Skeletal muscle tissue (tissue), 3 donors: ENCODE measurements at regions not wholly inside any gene's neighbourhood (a gene's known extent, or its start where the extent isn't known, plus 50 kb on each side); places are given as distances from the start of the nearest gene placed in this dataset.

Source experiments
- H3K27ac ChIP-seq: one replicate; pipeline ENCODE4 v1.7.0; 2013; ENCODE audit warnings: mild to moderate bottlenecking, low read depth, low read length, inconsistent platforms
- H3K27me3 ChIP-seq, 3 donors: one replicate each; pipeline ENCODE4 v1.7.0; 2013; ENCODE audit warnings: low read length in 3 of 3; ENCODE audit not compliant: control insufficient read depth in 3 of 3, insufficient read depth in 3 of 3
- H3K36me3 ChIP-seq, 3 donors: one replicate each; pipeline ENCODE4 v1.7.0; 2013; ENCODE audit warnings: low read length in 3 of 3; ENCODE audit not compliant: control insufficient read depth in 3 of 3, insufficient read depth in 3 of 3
- H3K4me1 ChIP-seq, 3 donors: one replicate each; pipeline ENCODE4 v1.7.0; 2013; ENCODE audit warnings: low read length in 3 of 3, mild to moderate bottlenecking in 3 of 3; ENCODE audit not compliant: control insufficient read depth in 3 of 3, insufficient read depth in 3 of 3
- H3K4me3 ChIP-seq, 3 donors: one replicate each; pipeline ENCODE4 v1.7.0; 2013; ENCODE audit warnings: low read length in 3 of 3
- H3K9ac ChIP-seq, 3 donors: one replicate each; pipeline ENCODE4 v1.7.0; 2013; ENCODE audit warnings: low read length in 3 of 3, mild to moderate bottlenecking in 3 of 3, moderate library complexity in 2 of 3, low read depth in 1 of 3
- H3K9me3 ChIP-seq, 3 donors: one replicate each; pipeline ENCODE4 v1.7.0; 2013; ENCODE audit warnings: low read length in 3 of 3; ENCODE audit not compliant: control insufficient read depth in 3 of 3
- donor health status: Osteomylitis.

DNA sequence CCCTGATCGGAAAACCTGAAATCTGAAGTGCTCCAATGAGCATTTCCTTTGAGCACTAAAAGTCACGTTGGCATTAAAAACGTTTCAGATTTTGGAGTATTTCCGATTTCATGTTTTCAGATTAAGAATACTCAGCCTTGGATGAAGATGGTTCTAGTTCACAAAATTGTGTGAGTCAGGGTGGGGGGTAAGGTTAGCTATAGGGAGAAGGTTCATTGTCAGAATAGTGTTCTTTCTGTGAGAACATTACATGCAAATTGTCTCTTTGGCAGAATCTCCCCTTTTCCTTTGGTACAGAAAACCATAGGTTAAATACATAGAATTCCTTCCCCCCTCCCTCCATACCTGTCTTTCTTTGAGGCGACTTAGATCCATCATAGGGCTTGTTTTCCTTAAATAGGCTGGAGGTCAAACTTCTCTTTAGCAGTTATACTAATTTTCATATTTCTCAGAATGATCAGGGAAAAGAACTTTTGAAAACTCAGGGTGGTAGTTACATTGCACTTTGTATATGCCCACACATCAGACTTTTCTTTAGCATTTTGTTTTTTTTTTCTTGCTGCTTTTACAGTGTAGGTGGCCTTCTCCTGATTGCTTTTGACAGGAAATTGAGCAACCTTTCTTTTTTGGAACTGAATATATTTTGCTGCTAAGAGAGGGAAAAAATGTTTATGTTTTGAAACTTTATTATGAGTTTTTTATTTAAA lies 503.5 kb downstream of the PCNX1 start:
- no peak overlapping the region for H3K27ac ChIP-seq
- no peak overlapping the region for H3K4me3 ChIP-seq
- H3K9ac ChIP-seq, result no peak overlapping the region
- no peaks in the 10 kb centered on the region for H3K36me3 ChIP-seq
- H3K4me1 ChIP-seq, result no peaks in the 10 kb centered on the region
- no peaks in the 10 kb centered on the region for H3K27me3 ChIP-seq
- H3K9me3 ChIP-seq, result no peaks in the 10 kb centered on the region

DNA sequence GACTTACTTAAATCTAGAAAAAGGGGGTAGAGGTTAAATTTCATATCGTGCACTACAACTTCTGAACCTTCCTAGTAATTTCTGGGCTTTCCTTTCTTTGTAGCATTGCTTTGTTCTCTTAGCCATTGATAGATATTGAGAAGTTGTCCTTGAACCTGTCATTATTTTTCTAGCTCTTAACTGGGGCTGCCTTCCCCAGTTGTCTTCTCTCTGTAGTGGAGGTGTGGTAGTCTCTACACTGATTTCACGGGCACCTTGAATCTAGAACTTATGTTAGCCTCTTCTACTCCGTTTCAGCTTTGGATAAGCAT lies 504.0 kb downstream of the PCNX1 start:
- H3K4me1 ChIP-seq, result no peaks in the 10 kb centered on the region
- no peaks in the 10 kb centered on the region for H3K27me3 ChIP-seq
- no peak overlapping the region for H3K9ac ChIP-seq
- no peaks in the 10 kb centered on the region for H3K36me3 ChIP-seq
- H3K27ac ChIP-seq, result no peak overlapping the region
- H3K4me3 ChIP-seq, result no peak overlapping the region
- no peaks in the 10 kb centered on the region for H3K9me3 ChIP-seq

DNA sequence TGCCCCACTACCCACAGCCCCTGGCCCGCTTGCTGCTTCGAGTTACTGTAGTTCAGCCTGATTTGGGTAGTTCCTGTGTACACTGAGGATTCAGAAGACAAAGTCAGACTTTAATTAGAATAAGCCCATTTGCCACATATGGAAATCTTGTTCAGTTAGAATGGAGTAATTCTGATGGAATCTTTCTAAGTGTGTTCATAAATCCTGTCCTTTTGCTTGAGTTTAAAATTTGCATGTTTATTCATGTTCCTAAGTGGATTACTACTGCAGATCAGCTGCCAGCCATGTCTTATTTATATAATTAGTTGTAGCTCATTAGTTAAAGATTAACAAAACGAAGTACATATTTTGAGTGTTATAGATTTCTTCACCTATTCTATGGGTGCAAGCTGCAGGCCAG lies 504.5 kb downstream of the PCNX1 start:
- Histone ChIP-seq H3K9ac (no peak overlapping the region), H3K27ac (no peak overlapping the region), H3K4me1 (no peaks in the 10 kb centered on the region), H3K36me3 (no peaks in the 10 kb centered on the region), H3K27me3 (no peaks in the 10 kb centered on the region), H3K4me3 (no peak overlapping the region), H3K9me3 (no peaks in the 10 kb centered on the region)

GRCh38 chr14:71414631-71415403 lies 507.6 kb downstream of the PCNX1 start:
- Histone ChIP-seq H3K27me3 (no peaks in the 10 kb centered on the region), H3K9me3 (no peaks in the 10 kb centered on the region), H3K27ac (no peak overlapping the region), H3K36me3 (no peaks in the 10 kb centered on the region), H3K4me3 (no peak overlapping the region), H3K4me1 (no peaks in the 10 kb centered on the region), H3K9ac (no peak overlapping the region)

DNA sequence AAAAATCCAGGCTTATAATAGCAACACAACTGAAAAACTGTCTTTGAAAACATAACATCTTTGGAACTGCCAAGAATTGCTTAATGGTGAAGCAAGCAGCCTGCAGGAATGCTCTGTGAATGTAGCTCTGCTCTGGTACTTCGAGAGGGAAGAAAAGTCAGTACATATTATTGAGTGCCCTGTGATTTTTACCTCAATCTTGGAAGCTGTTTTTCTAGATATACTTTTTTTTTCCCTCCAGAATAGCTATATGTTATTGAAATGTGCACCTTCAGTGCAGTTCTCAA lies 508.1 kb downstream of the PCNX1 start:
- no peak overlapping the region for H3K9ac ChIP-seq
- H3K36me3 ChIP-seq, result no peaks in the 10 kb centered on the region
- no peaks in the 10 kb centered on the region for H3K4me1 ChIP-seq
- H3K27me3 ChIP-seq, result no peaks in the 10 kb centered on the region
- H3K27ac ChIP-seq, result no peak overlapping the region
- no peaks in the 10 kb centered on the region for H3K9me3 ChIP-seq
- no peak overlapping the region for H3K4me3 ChIP-seq

DNA sequence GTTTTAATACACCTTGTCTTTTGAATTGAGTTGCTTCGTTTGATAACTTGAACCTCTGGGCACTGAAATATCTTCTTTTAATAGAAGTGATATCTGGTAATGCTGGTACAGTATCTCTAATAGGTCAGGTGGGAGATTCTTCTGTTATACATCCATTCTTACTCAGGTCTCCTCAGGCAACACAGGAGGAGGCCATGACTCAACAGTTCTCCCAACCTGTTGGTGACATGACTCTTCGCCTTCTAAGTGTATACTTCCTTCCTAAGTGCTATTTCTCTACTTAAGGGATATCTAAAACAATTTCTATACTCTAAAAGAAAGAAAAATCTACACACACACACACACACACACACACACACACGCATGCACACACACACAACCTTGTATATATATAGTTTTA lies 509.1 kb downstream of the PCNX1 start:
- H3K9me3 ChIP-seq, result no peaks in the 10 kb centered on the region
- no peaks in the 10 kb centered on the region for H3K4me1 ChIP-seq
- no peak overlapping the region for H3K27ac ChIP-seq
- H3K9ac ChIP-seq, result no peak overlapping the region
- no peaks in the 10 kb centered on the region for H3K36me3 ChIP-seq
- H3K4me3 ChIP-seq, result no peak overlapping the region
- no peaks in the 10 kb centered on the region for H3K27me3 ChIP-seq

DNA sequence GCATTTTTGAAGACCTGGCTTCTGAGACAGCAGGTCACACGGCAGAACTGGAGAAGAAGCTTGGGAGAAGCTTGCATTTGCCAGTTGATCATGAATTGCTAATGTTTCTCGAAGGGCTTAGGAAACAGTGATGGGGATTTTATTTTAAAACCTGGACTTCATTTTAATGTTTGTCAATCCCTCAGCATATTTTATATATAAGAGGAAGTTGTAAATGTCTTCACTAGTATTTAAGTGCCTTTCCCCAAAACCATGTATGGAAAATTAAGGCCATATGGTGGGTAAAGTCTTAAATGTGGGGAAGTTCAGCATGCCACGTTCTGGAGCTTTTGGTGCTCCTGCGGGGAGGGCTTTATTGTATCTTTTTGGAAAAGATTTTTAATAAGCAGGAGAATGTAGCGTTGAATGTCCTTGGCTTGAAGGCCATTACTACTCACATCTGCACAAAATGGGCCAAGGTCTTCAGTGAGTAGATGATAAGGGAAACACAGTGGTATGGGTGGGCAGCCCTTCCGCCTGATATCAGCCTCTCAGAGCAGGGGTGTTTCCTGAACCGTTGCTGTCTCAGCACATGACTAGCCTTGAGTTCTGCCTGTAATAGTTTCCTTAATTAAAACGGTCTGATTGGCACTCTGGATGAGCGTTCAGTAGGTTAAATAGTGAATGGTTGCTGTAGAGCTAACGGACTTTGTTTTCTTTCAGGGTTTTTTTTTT lies 511.4 kb downstream of the PCNX1 start:
- H3K4me1 ChIP-seq, result no peaks in the 10 kb centered on the region
- no peaks in the 10 kb centered on the region for H3K9me3 ChIP-seq
- no peaks in the 10 kb centered on the region for H3K36me3 ChIP-seq
- no peak overlapping the region for H3K4me3 ChIP-seq
- H3K27me3 ChIP-seq, result no peaks in the 10 kb centered on the region
- no peak overlapping the region for H3K27ac ChIP-seq
- H3K9ac ChIP-seq, result no peak overlapping the region

DNA sequence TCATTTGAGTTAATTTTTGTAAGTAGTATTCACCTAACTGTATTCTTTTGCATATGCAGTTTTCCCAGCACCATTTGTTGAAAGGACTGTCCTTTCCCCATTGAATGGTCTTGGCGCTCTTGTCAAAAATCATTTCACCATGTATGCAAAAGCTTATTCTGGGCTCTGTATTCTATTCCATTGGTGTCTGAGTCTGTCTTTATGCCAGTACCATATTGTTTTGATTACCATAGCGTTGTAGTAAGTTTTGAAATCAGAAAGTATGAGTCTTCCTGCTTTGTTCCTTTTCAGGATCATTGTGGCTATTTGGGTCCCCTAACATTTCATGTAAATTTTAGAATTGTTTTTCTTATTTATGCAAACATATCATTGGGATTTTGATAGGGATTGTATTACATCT lies 508.7 kb upstream of the RGS6 start:
- H3K9ac ChIP-seq, result no peak overlapping the region
- no peak overlapping the region for H3K4me3 ChIP-seq
- H3K36me3 ChIP-seq, result no peaks in the 10 kb centered on the region
- no peak overlapping the region for H3K27ac ChIP-seq
- H3K9me3 ChIP-seq, result peaks cover 0 to 15% (median 0%) of the 10 kb centered on the region in 3 donors
- H3K4me1 ChIP-seq, result no peaks in the 10 kb centered on the region
- no peaks in the 10 kb centered on the region for H3K27me3 ChIP-seq

- no peak overlapping the region for H3K4me3 ChIP-seq
- no peak overlapping the region for H3K27ac ChIP-seq
- H3K9me3 ChIP-seq, result peaks cover 0 to 15% (median 0%) of the 10 kb centered on the region in 3 donors
- H3K4me1 ChIP-seq, result no peaks in the 10 kb centered on the region
- no peak overlapping the region for H3K9ac ChIP-seq
- no peaks in the 10 kb centered on the region for H3K27me3 ChIP-seq
- no peaks in the 10 kb centered on the region for H3K36me3 ChIP-seq
Measured at GRCh38 chr14:71424941-71425340, 507.3 kb upstream of the RGS6 start.

GRCh38 chr14:71426001-71426400 lies 506.2 kb upstream of the RGS6 start:
- H3K36me3 ChIP-seq, result no peaks in the 10 kb centered on the region
- H3K9ac ChIP-seq, result no peak overlapping the region
- H3K4me1 ChIP-seq, result no peaks in the 10 kb centered on the region
- no peaks in the 10 kb centered on the region for H3K27me3 ChIP-seq
- H3K4me3 ChIP-seq, result no peak overlapping the region
- peaks cover 0 to 15% (median 0%) of the 10 kb centered on the region in 3 donors for H3K9me3 ChIP-seq
- H3K27ac ChIP-seq, result no peak overlapping the region
